ENCODE measurements at regions not wholly inside any gene's neighbourhood (a gene's known extent, or its start where the extent isn't known, plus 50 kb on each side); places are given as distances from the start of the nearest gene placed in this dataset.

GRCh38 chr18:2168022-2168421 lies 403.3 kb downstream of the METTL4 start:
- no peak for DNase-seq (ENCODE audit: low read depth in 2 of 2)

GRCh38 chr18:2169656-2170055 lies 401.6 kb downstream of the METTL4 start:
- DNase-seq (ENCODE audit: low read depth in 2 of 2) = no peak

GRCh38 chr18:2171840-2172625 lies 399.3 kb downstream of the METTL4 start:
- no peak for DNase-seq (ENCODE audit: low read depth in 2 of 2)

- no peak for DNase-seq (ENCODE audit: low read depth in 2 of 2)
Measured at GRCh38 chr18:2172881-2173280, 398.4 kb downstream of the METTL4 start.

GRCh38 chr18:2173486-2173885 lies 397.8 kb downstream of the METTL4 start:
- DNase-seq (ENCODE audit: low read depth in 2 of 2) = no peak

GRCh38 chr18:2178036-2178435 lies 393.3 kb downstream of the METTL4 start:
- no peak for DNase-seq (ENCODE audit: low read depth in 2 of 2)

- no peak for DNase-seq (ENCODE audit: low read depth in 2 of 2)
Measured at GRCh38 chr18:2179498-2180183, 391.7 kb downstream of the METTL4 start.

GRCh38 chr18:2180586-2180985 lies 390.7 kb downstream of the METTL4 start:
- no peak for DNase-seq (ENCODE audit: low read depth in 2 of 2)

- DNase-seq (ENCODE audit: low read depth in 2 of 2) = no peak
Measured at GRCh38 chr18:2183432-2183831, 387.9 kb downstream of the METTL4 start.

GRCh38 chr18:2186967-2187366 lies 384.3 kb downstream of the METTL4 start:
- DNase-seq (ENCODE audit: low read depth in 2 of 2) = no peak

GRCh38 chr18:2188258-2188657 lies 383.0 kb downstream of the METTL4 start:
- no peak for DNase-seq (ENCODE audit: low read depth in 2 of 2)

- DNase-seq (ENCODE audit: low read depth in 2 of 2) = no peak
Measured at GRCh38 chr18:2191180-2191790, 380.0 kb downstream of the METTL4 start.

- DNase-seq (ENCODE audit: low read depth in 2 of 2) = no peak
Measured at GRCh38 chr18:2192562-2192961, 378.7 kb downstream of the METTL4 start.

GRCh38 chr18:2197946-2198345 lies 373.4 kb downstream of the METTL4 start:
- DNase-seq (ENCODE audit: low read depth in 2 of 2) = no peak

- DNase-seq (ENCODE audit: low read depth in 2 of 2) = no peak
Measured at GRCh38 chr18:2199060-2199459, 372.2 kb downstream of the METTL4 start.

- DNase-seq (ENCODE audit: low read depth in 2 of 2) = no peak
Measured at GRCh38 chr18:2201036-2201600, 370.2 kb downstream of the METTL4 start.

- no peak for DNase-seq (ENCODE audit: low read depth in 2 of 2)
Measured at GRCh38 chr18:2204736-2205135, 366.6 kb downstream of the METTL4 start.

GRCh38 chr18:2207294-2207693 lies 364.0 kb downstream of the METTL4 start:
- no peak for DNase-seq (ENCODE audit: low read depth in 2 of 2)

- no peak for DNase-seq (ENCODE audit: low read depth in 2 of 2)
Measured at GRCh38 chr18:2212598-2213205, 358.6 kb downstream of the METTL4 start.

- DNase-seq (ENCODE audit: low read depth in 2 of 2) = no peak
Measured at GRCh38 chr18:2213905-2214304, 357.4 kb downstream of the METTL4 start.

- no peak for DNase-seq (ENCODE audit: low read depth in 2 of 2)
Measured at GRCh38 chr18:2217356-2217755, 353.9 kb downstream of the METTL4 start.

- DNase-seq (ENCODE audit: low read depth in 2 of 2) = no peak
Measured at GRCh38 chr18:2218101-2218500, 353.2 kb downstream of the METTL4 start.

All from stimulated activated CD8-positive, alpha-beta memory T cell treated with anti-CD3 and anti-CD28 coated beads, Interleukin-7, amount 100 ng/mL, for 1 hour (primary cell).